Kidney tubule cell (primary cell): ENCODE measurements at regions not wholly inside any gene's neighbourhood (a gene's known extent, or its start where the extent isn't known, plus 50 kb on each side); places are given as distances from the start of the nearest gene placed in this dataset.

Experiments used
- DNase-seq: peaks from one replicate; pipeline ENCODE4 v3.0.0-alpha.2; 2018; ENCODE audit warnings: low spot score

- DNase-seq = peak; percentile 46
Observed at GRCh38 chr20:6831461-6831860, 64.0 kb downstream of the BMP2 start.

GRCh38 chr20:6832811-6833210 lies 65.3 kb downstream of the BMP2 start:
- no peak for DNase-seq

- no peak for DNase-seq
Observed at GRCh38 chr20:6835609-6836008, 68.1 kb downstream of the BMP2 start.

GRCh38 chr20:6836821-6837374 lies 69.4 kb downstream of the BMP2 start:
- DNase-seq = no peak

- peak; percentile 74 for DNase-seq
Observed at GRCh38 chr20:6837730-6838129, 70.2 kb downstream of the BMP2 start.

GRCh38 chr20:6838181-6838826 lies 70.8 kb downstream of the BMP2 start:
- peak; percentile 93 for DNase-seq

GRCh38 chr20:6841128-6841527 lies 73.6 kb downstream of the BMP2 start:
- DNase-seq = no peak

- DNase-seq = no peak
Observed at GRCh38 chr20:6845141-6845540, 77.7 kb downstream of the BMP2 start.

GRCh38 chr20:6848041-6848440 lies 80.6 kb downstream of the BMP2 start:
- DNase-seq = no peak

- DNase-seq = no peak
Observed at GRCh38 chr20:6848992-6849391, 81.5 kb downstream of the BMP2 start.

GRCh38 chr20:6851136-6851535 lies 83.7 kb downstream of the BMP2 start:
- DNase-seq = no peak

GRCh38 chr20:6852478-6852877 lies 85.0 kb downstream of the BMP2 start:
- no peak for DNase-seq

GRCh38 chr20:6855104-6855503 lies 87.6 kb downstream of the BMP2 start:
- no peak for DNase-seq

GRCh38 chr20:6855796-6856195 lies 88.3 kb downstream of the BMP2 start:
- no peak for DNase-seq

GRCh38 chr20:6857927-6858326 lies 90.4 kb downstream of the BMP2 start:
- DNase-seq = no peak

GRCh38 chr20:6863355-6863754 lies 95.9 kb downstream of the BMP2 start:
- peak; percentile 96 for DNase-seq

GRCh38 chr20:6863798-6864201 lies 96.3 kb downstream of the BMP2 start:
- DNase-seq = peak; percentile 65

GRCh38 chr20:6864740-6865139 lies 97.3 kb downstream of the BMP2 start:
- peak; percentile 38 for DNase-seq

- DNase-seq = peak; percentile 65
Observed at GRCh38 chr20:6866741-6867140, 99.3 kb downstream of the BMP2 start.

- peak; percentile 23 for DNase-seq
Observed at GRCh38 chr20:6868861-6869260, 101.4 kb downstream of the BMP2 start.

GRCh38 chr20:6870559-6870958 lies 103.1 kb downstream of the BMP2 start:
- no peak for DNase-seq

- DNase-seq = no peak
Observed at GRCh38 chr20:6877633-6878032, 110.1 kb downstream of the BMP2 start.

GRCh38 chr20:6882561-6883291 lies 115.2 kb downstream of the BMP2 start:
- peak; percentile 79 for DNase-seq

- peak; percentile 64 for DNase-seq
Observed at GRCh38 chr20:6884114-6884513, 116.6 kb downstream of the BMP2 start.
